ENCODE measurements at regions not wholly inside any gene's neighbourhood (a gene's known extent, or its start where the extent isn't known, plus 50 kb on each side); places are given as distances from the start of the nearest gene placed in this dataset.
"Not testable (repeated sequence)": the region's sequence is repeated elsewhere in the genome, so short reads cannot be mapped to it uniquely, and the experiment has no call there.

DNA sequence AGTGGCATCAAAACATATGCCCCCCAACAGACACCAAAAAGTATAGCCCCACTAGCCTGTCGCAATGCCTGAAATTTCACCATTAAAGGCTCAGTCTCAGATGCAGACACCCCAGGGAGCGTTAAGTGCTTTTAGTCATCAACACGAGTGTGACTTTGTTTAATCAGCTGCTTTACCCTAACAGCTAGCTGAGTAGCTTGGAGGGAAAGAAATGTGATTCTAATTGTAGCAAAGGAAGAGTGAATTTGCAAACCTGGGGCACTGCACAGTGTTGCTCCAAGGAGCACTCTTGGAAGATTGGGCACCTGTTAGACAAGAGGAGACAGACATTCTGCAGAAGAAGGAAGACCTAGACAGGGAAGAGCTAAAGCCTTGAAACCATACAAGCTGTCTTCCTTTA is 145.1 kb downstream of the BEND2 start:
- no peaks in the 10 kb centered on the region for H3K9me3 ChIP-seq
- H3K4me3 ChIP-seq, result no peak overlapping the region
- no peaks in the 10 kb centered on the region for H3K27me3 ChIP-seq
- H3K4me1 ChIP-seq, result no peaks in the 10 kb centered on the region
- no peak overlapping the region for H3K27ac ChIP-seq
- no peaks in the 10 kb centered on the region for H3K36me3 ChIP-seq
- TF ChIP-seq EP300 (IDR thresholded peaks at IDR 0.05) (no peak), POLR2A (IDR thresholded peaks at IDR 0.05) (no peak), POLR2AphosphoS5 (IDR thresholded peaks at IDR 0.05) (no peak)
- TF ChIP-seq, protein P1, sequence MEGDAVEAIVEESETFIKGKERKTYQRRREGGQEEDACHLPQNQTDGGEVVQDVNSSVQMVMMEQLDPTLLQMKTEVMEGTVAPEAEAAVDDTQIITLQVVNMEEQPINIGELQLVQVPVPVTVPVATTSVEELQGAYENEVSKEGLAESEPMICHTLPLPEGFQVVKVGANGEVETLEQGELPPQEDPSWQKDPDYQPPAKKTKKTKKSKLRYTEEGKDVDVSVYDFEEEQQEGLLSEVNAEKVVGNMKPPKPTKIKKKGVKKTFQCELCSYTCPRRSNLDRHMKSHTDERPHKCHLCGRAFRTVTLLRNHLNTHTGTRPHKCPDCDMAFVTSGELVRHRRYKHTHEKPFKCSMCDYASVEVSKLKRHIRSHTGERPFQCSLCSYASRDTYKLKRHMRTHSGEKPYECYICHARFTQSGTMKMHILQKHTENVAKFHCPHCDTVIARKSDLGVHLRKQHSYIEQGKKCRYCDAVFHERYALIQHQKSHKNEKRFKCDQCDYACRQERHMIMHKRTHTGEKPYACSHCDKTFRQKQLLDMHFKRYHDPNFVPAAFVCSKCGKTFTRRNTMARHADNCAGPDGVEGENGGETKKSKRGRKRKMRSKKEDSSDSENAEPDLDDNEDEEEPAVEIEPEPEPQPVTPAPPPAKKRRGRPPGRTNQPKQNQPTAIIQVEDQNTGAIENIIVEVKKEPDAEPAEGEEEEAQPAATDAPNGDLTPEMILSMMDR (IDR thresholded peaks at IDR 0.05), result no peak
- 49 to 50% methylated on average over 2 to 3 of the region's 3 CpGs for WGBS, 2 donors (ENCODE audit: low coverage in 1 of 2)
- no peak for ATAC-seq

DNA sequence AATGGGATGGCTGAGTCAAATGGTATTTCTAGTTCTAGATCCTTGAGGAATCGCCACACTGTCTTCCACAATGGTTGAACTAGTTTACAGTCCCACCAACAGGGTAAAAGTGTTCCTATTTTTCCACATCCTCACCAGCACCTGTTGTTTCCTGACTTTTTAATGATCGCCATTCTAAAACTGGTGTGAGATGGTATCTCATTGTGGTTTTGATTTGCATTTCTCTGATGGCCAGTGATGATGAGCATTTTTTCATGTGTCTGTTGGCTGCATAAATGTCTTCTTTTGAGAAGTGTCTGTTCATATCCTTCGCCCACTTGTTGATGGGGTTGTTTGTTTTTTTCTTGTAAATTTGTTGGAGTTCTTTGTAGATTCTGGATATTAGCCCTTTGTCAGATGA is 152.6 kb downstream of the BEND2 start:
- H3K27me3 ChIP-seq, H3K4me1 ChIP-seq, H3K4me3 ChIP-seq, ATAC-seq, H3K36me3 ChIP-seq, H3K9me3 ChIP-seq, H3K27ac ChIP-seq: not testable (repeated sequence)
- 92% methylated on average over 2 of the region's 3 CpGs; no CpG with 5 or more reads in 1 of the 2 donors for WGBS, 2 donors (ENCODE audit: low coverage in 1 of 2)

DNA sequence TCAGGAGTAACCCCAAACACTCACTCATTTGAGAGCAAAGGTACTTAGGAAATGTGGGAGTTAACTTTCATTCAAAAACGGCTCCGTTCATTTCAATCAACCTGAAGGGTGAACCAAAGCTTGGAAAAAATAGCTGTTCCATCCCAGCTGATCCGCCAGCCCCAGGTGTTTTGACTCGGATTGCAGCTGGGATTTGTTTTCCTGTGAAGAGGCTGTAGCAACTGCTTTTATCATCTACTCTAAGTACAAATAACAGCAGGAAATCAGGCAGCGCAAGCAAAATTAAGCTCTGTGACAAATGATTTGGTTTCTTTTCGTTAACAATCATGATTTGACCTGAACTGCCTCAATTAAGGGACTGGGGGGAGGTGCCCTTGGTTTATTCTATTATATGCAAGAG is 154.7 kb downstream of the BEND2 start:
- ATAC-seq, result no peak
- Histone ChIP-seq H3K36me3 (no peaks in the 10 kb centered on the region), H3K4me1 (no peaks in the 10 kb centered on the region), H3K9me3 (no peaks in the 10 kb centered on the region), H3K27ac (no peak overlapping the region), H3K4me3 (no peak overlapping the region), H3K27me3 (no peaks in the 10 kb centered on the region)
- TF ChIP-seq POLR2AphosphoS5 (IDR thresholded peaks at IDR 0.05) (no peak), POLR2A (IDR thresholded peaks at IDR 0.05) (no peak), EP300 (IDR thresholded peaks at IDR 0.05) (no peak)
- TF ChIP-seq, protein P1 (IDR thresholded peaks at IDR 0.05), result no peak
- WGBS, 2 donors (ENCODE audit: low coverage in 1 of 2), result 20 to 59% methylated on average over 3 to 5 of the region's 6 CpGs

DNA sequence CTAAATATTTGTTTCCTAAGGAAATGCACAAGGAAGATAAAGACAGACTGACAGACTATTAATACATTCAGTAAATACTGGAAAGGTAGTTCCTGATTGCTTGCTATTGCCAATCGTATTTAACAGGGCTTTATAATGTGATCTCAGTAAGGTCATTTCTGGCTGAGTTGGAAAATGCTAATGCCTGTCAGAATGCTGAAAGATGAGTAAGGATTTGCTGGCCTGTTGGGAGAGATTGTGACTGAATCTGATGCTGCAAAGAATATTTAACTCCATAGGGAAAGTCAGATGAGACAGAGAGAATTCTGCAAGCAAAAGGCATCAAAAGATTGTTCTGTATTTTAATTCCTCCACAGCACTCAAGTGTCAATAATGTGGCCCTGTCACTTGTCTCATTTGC is 169.0 kb downstream of the BEND2 start:
- ATAC-seq, result no peak
- no peaks in the 10 kb centered on the region for H3K9me3 ChIP-seq
- TF ChIP-seq POLR2AphosphoS5 (IDR thresholded peaks at IDR 0.05), result no peak
- no peak for TF ChIP-seq POLR2A (IDR thresholded peaks at IDR 0.05)
- TF ChIP-seq, protein P1 (IDR thresholded peaks at IDR 0.05), result no peak
- no peak for TF ChIP-seq EP300 (IDR thresholded peaks at IDR 0.05)
- H3K27me3 ChIP-seq, result no peaks in the 10 kb centered on the region
- H3K27ac ChIP-seq, result no peak overlapping the region
- no peaks in the 10 kb centered on the region for H3K4me1 ChIP-seq
- no peak overlapping the region for H3K4me3 ChIP-seq
- 43 to 53% methylated on average over 1 of the region's 1 CpG for WGBS, 2 donors (ENCODE audit: low coverage in 1 of 2)
- no peaks in the 10 kb centered on the region for H3K36me3 ChIP-seq

DNA sequence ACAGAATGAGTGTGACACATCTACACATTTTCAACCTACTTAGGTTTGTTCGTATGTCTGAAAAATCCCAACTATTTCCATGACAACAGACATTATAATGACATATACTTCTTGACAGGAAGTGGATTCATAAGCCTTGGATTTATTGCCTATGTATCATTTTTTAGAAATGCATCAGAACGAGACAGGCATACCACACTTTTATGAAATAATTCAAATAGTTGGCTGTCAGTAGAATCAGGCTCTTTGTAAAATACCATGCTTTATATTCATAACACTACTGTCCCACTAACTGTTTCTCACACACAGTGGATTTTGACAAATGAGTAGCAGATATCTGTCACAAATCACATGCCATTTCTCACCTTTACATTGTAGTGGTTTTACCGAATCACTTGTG is 173.2 kb downstream of the BEND2 start:
- H3K27ac ChIP-seq, result no peak overlapping the region
- ATAC-seq, result no peak
- H3K36me3 ChIP-seq, result no peaks in the 10 kb centered on the region
- TF ChIP-seq EP300 (IDR thresholded peaks at IDR 0.05) (no peak), POLR2AphosphoS5 (IDR thresholded peaks at IDR 0.05) (no peak), POLR2A (IDR thresholded peaks at IDR 0.05) (no peak)
- TF ChIP-seq, protein P1 (IDR thresholded peaks at IDR 0.05), result no peak
- H3K4me1 ChIP-seq, result no peaks in the 10 kb centered on the region
- H3K4me3 ChIP-seq, result no peak overlapping the region
- WGBS, 2 donors (ENCODE audit: low coverage in 1 of 2), result 20 to 65% methylated on average over 1 to 3 of the region's 3 CpGs
- no peaks in the 10 kb centered on the region for H3K27me3 ChIP-seq
- no peaks in the 10 kb centered on the region for H3K9me3 ChIP-seq

All from gastroesophageal sphincter (tissue), 4 donors.